ENCODE measurements at regions not wholly inside any gene's neighbourhood (a gene's known extent, or its start where the extent isn't known, plus 50 kb on each side); places are given as distances from the start of the nearest gene placed in this dataset.

DNA sequence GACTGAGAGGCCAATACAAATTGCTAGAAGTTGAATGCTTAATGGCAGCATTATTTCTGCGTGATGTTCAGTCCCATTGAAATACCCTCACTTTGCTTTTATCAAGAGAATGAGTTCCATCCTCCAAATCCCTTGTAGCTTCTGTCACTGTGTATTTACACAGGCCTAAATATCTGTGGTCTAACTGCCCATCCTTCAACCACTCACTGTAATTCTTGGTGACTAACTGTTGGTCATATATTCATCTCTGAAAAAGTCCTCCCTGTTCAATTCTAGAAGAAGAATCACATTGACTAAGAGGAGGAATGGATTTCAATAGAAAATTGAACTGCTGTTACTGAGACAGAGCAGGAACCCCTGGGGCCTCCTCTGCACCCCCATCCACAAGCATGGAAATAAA lies 74.2 kb upstream of the L3MBTL4 start:
- H3K4me2 ChIP-seq = no peak overlapping the region
- H3K9ac ChIP-seq = no peak overlapping the region
- no peak for TF ChIP-seq Cebpa-rat (IDR thresholded peaks at IDR 0.05)
- no peaks in the 10 kb centered on the region for H4K20me1 ChIP-seq
- H3K4me1 ChIP-seq = no peaks in the 10 kb centered on the region
- H3K4me3 ChIP-seq = no peak overlapping the region
- H3K27ac ChIP-seq = no peak overlapping the region
- H3K9me3 ChIP-seq = no peaks in the 10 kb centered on the region
- no peaks in the 10 kb centered on the region for H3K36me3 ChIP-seq
- no peaks in the 10 kb centered on the region for H3K27me3 ChIP-seq

DNA sequence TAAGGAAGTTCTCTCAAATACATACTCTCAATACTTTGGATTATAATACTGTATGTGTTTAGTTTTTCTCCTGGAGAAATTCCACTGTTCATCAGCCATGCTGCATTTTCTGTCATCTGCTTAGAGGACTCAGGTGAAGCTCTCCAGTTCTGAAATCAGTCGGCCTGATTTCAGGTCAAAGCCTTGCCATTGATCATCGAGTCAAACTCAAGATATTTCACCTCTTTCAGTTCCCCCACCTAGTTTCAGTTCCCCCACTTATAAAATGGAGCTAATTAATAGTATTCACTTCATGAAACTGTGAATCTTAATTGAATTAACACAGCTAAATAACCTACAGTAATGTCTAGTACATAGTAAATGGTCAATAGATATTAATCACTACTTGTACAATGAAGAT lies 75.3 kb upstream of the L3MBTL4 start:
- H3K9me3 ChIP-seq = no peaks in the 10 kb centered on the region
- H3K36me3 ChIP-seq = no peaks in the 10 kb centered on the region
- no peak overlapping the region for H3K4me2 ChIP-seq
- H3K4me1 ChIP-seq = no peaks in the 10 kb centered on the region
- H3K9ac ChIP-seq = no peak overlapping the region
- H3K27ac ChIP-seq = no peak overlapping the region
- H3K27me3 ChIP-seq = no peaks in the 10 kb centered on the region
- no peaks in the 10 kb centered on the region for H4K20me1 ChIP-seq
- H3K4me3 ChIP-seq = no peak overlapping the region
- TF ChIP-seq Cebpa-rat (IDR thresholded peaks at IDR 0.05) = no peak

DNA sequence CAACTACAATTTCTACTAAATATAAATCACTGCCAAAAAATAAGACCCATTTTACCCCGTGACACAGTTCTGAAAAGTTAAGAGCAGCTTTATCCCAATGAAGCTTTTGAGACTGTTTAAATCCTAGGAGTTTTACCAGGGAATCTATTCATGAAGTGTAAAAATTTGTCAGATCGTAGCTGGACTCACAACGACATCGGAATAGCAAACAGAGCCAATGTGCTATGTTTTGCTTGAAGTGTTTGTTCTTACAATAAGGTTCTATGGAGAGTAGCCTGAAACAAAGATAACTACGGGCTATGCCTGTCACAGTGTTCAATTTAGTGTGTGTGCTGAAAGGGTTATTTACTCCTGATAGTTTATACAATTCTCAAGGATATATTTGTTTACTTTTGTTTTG lies 78.5 kb upstream of the L3MBTL4 start:
- Histone ChIP-seq H4K20me1 (no peaks in the 10 kb centered on the region), H3K36me3 (no peaks in the 10 kb centered on the region), H3K4me1 (no peaks in the 10 kb centered on the region), H3K4me2 (no peak overlapping the region), H3K27me3 (no peaks in the 10 kb centered on the region), H3K4me3 (no peak overlapping the region), H3K27ac (no peak overlapping the region), H3K9ac (no peak overlapping the region), H3K9me3 (no peaks in the 10 kb centered on the region)
- no peak for TF ChIP-seq Cebpa-rat (IDR thresholded peaks at IDR 0.05)

DNA sequence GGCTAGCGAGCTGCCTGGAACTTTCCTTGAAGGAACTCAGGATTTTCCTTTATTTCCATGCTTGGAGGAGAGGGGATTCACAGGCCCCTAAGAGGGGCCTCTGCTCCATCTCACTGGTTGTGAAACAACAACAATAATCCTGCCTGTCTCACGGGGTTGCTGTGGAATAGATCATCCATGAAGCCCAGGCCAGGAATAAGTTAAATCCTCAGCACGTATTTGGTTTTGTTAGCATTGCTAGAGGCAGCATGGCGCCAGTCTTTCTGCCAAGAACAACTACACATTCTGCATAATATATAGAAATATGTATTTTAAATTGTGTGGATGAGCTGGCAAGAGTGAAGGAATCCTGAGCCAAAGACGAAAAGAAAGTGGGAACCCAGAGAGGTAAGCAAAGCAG lies 80.8 kb upstream of the L3MBTL4 start:
- Histone ChIP-seq H3K4me2 (no peak overlapping the region), H4K20me1 (no peaks in the 10 kb centered on the region), H3K36me3 (no peaks in the 10 kb centered on the region), H3K4me1 (no peaks in the 10 kb centered on the region), H3K27ac (no peak overlapping the region), H3K9ac (no peak overlapping the region), H3K4me3 (no peak overlapping the region), H3K9me3 (no peaks in the 10 kb centered on the region), H3K27me3 (no peaks in the 10 kb centered on the region)
- TF ChIP-seq Cebpa-rat (IDR thresholded peaks at IDR 0.05) = no peak

DNA sequence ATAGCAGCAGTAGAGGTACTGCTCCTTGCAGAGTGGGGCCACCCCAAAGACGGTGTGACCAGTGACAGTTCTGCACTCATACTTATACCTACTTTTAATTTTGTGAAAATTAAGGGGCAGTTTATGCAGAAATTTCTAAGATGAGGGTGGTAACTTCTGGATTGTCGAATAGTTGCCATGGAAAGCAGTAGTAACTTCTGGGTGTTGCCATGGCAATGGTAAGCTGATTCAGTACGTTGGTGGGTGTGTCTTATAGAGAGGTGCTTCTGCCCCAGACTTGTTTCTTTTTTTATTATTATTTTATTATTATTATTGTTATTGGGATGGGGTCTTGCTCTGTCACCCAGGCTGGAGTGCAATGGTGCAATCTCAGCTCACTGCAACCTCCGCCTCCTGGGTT lies 82.8 kb upstream of the L3MBTL4 start:
- Histone ChIP-seq H3K9me3 (no peaks in the 10 kb centered on the region), H3K27me3 (no peaks in the 10 kb centered on the region), H3K4me2 (no peak overlapping the region), H3K4me1 (no peaks in the 10 kb centered on the region), H3K27ac (no peak overlapping the region), H3K36me3 (no peaks in the 10 kb centered on the region), H3K4me3 (no peak overlapping the region), H3K9ac (no peak overlapping the region), H4K20me1 (no peaks in the 10 kb centered on the region)
- TF ChIP-seq Cebpa-rat (IDR thresholded peaks at IDR 0.05) = no peak

DNA sequence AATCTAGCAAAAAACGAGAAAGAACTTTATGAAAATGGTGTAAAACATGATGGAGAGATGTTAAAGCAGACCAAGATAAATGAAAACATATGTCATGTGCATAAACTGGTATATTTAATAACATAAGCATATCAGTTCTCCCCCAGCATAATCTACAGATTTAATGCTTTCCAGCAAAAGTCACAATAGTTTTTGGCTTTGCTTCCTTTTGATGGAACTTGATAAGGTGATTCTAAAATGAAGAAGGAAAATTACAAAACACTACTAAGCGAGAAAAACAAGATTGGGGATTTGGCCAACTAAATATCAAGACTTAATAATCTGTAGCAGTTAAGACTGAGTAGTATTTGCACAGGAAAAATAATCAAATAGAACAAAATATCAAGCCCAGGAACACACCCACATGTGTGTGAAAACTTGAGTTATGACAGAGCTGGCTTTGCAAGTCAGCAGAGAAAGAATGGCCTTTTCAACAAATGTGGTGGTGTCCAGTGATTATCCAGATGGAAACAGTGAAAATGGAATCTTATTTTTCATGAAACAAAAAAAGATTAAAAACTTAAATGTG lies 83.7 kb upstream of the L3MBTL4 start:
- no peak overlapping the region for H3K4me2 ChIP-seq
- no peaks in the 10 kb centered on the region for H4K20me1 ChIP-seq
- no peaks in the 10 kb centered on the region for H3K9me3 ChIP-seq
- no peaks in the 10 kb centered on the region for H3K4me1 ChIP-seq
- no peak overlapping the region for H3K4me3 ChIP-seq
- H3K36me3 ChIP-seq = no peaks in the 10 kb centered on the region
- no peak overlapping the region for H3K27ac ChIP-seq
- no peaks in the 10 kb centered on the region for H3K27me3 ChIP-seq
- H3K9ac ChIP-seq = no peak overlapping the region
- no peak for TF ChIP-seq Cebpa-rat (IDR thresholded peaks at IDR 0.05)

DNA sequence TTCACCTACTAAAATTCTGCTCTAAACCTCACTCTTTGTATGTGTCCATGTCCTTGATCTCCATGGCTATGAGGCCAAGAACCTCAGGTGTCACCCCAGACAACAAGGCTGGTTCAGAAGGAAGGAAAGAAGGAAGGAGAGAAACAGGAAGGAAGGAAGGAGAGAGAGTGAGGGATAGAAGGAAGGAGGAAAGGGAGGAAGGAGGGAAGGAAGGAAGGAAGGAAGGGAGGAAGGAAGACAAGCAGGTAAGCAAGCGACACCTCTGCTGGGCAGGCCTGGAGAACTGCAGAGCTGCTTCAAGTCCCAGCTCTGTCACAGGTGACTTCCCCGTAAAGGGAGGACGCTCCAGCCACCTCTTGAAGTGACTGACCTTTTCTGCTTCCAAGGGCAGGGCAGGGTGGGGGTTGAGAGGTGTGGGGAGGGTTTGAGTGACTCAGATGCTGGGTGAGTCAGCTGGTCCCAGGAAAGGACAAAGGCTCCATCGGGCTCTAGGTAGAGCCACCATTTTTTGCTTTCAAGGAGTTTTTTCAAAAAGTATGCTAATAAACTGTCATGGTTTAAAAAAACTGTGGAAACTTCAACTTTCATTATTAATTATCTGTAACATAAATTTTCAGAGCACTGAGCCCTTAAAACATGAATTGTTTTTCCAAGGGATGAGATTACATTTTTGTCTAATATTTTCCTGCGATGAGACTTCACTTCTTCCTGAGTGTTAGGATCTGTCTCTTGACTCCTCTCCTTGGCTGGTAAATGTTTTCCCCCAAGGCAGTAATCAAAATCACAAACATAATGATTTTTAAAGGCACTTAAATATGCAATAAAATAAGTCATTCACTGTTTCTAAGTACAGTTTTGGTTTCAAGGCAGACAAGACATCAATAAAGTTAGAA lies 90.1 kb upstream of the L3MBTL4 start:
- Histone ChIP-seq H3K4me1 (no peaks in the 10 kb centered on the region), H3K4me2 (no peak overlapping the region), H3K27ac (no peak overlapping the region), H3K27me3 (no peaks in the 10 kb centered on the region), H3K4me3 (no peak overlapping the region), H3K9ac (no peak overlapping the region), H3K36me3 (no peaks in the 10 kb centered on the region), H4K20me1 (no peaks in the 10 kb centered on the region), H3K9me3 (no peaks in the 10 kb centered on the region)
- TF ChIP-seq Cebpa-rat (IDR thresholded peaks at IDR 0.05) = no peak

DNA sequence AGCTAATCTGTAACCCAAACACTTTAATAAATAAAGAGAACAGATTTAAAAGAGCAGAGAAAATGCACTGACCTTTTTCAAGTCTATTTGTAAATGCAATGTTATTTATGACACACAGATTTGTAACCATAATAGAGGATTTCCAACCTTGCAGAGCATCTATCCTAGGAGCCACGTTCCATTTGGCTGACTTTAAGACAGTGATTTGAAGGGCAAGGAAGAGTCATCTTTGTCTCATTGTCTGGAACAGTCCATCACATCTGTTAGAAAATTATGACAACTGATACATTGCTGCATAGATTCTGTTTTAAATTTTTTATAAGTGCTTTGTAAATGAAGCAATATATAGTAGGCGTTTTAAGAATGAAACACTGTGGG lies 90.8 kb upstream of the L3MBTL4 start:
- Histone ChIP-seq H3K4me1 (no peaks in the 10 kb centered on the region), H3K4me2 (no peak overlapping the region), H3K9ac (no peak overlapping the region), H3K9me3 (no peaks in the 10 kb centered on the region), H4K20me1 (no peaks in the 10 kb centered on the region), H3K27ac (no peak overlapping the region), H3K4me3 (no peak overlapping the region), H3K27me3 (no peaks in the 10 kb centered on the region), H3K36me3 (no peaks in the 10 kb centered on the region)
- TF ChIP-seq Cebpa-rat (IDR thresholded peaks at IDR 0.05) = no peak

DNA sequence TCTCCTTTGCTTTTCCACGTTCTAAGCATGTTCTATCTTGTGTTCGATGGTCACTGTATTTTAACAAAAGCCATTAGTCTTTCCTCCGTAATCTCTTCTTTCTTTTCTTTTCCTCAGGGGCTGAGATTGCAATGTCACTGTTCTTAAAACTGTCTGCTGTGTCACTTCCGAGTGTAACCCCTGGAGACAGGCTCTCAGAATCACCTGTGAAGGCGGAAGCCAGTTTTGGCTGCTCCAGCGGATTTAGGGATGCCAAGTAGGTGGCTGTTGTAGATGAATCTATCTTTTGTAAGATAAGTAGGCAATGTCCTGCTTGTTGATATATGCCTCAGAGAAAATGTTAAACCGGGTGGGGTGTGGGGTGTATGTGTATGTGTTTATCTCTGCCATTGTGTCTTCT lies 94.7 kb upstream of the L3MBTL4 start:
- Histone ChIP-seq H3K4me2 (no peak overlapping the region), H3K9ac (no peak overlapping the region), H3K27ac (no peak overlapping the region), H3K9me3 (no peaks in the 10 kb centered on the region), H4K20me1 (no peaks in the 10 kb centered on the region), H3K36me3 (no peaks in the 10 kb centered on the region), H3K4me1 (no peaks in the 10 kb centered on the region), H3K4me3 (no peak overlapping the region), H3K27me3 (no peaks in the 10 kb centered on the region)
- no peak for TF ChIP-seq Cebpa-rat (IDR thresholded peaks at IDR 0.05)

DNA sequence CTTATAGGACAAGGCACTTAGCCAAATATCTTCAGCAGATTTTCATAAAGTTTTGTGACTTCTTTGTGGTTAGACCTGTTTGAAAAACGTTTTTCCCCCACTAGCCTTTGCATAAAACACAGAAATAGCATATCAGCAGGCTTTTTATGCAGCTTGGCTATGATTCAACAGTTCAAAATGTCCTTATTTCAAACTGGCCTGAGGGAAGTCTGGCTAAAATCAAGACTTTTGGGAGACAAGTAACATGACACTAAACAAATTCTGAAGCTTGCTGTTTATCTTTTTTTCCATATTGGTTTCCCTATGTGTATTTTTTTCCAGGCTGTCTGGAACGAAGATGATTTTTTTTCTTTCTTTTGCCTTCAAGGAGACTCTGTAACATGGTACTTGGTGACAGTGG lies 95.1 kb upstream of the L3MBTL4 start:
- Histone ChIP-seq H3K4me3 (no peak overlapping the region), H3K27ac (no peak overlapping the region), H3K36me3 (no peaks in the 10 kb centered on the region), H4K20me1 (no peaks in the 10 kb centered on the region), H3K9ac (no peak overlapping the region), H3K4me2 (no peak overlapping the region), H3K9me3 (no peaks in the 10 kb centered on the region), H3K27me3 (no peaks in the 10 kb centered on the region), H3K4me1 (no peaks in the 10 kb centered on the region)
- TF ChIP-seq Cebpa-rat (IDR thresholded peaks at IDR 0.05) = no peak

Measured in BLaER1 (cell line).